BLaER1 treated with 17β-estradiol and CSF1 and Interleukin-3, amounts not matched to agents 10 nM and 100 nM (cell line): ENCODE measurements at regions not wholly inside any gene's neighbourhood (a gene's known extent, or its start where the extent isn't known, plus 50 kb on each side); places are given as distances from the start of the nearest gene placed in this dataset.
A peak's percentile ranks its signal among the peaks of the same experiment; 100 is the strongest.

Experiments
- H3K27ac ChIP-seq, 11 experiments: shearing (Covaris generic); formaldehyde crosslinking; 2 replicates each; pipeline ENCODE4 v1.8.1; 2022
- H3K27me3 ChIP-seq, 11 experiments: shearing (Covaris generic); formaldehyde crosslinking; 2 replicates each; pipeline ENCODE4 v1.8.1; 2022
- H3K36me3 ChIP-seq, 11 experiments: shearing (Covaris generic); formaldehyde crosslinking; 2 replicates each; pipeline ENCODE4 v1.8.1; 2022
- H3K4me1 ChIP-seq, 10 experiments: shearing (Covaris generic); formaldehyde crosslinking; 2 replicates each; pipeline ENCODE4 v1.8.1; 2022
- H3K4me2 ChIP-seq, 11 experiments: shearing (Covaris generic); formaldehyde crosslinking; 2 replicates each; pipeline ENCODE4 v1.8.1; 2022
- H3K4me3 ChIP-seq, 10 experiments: shearing (Covaris generic); formaldehyde crosslinking; 2 replicates each; pipeline ENCODE4 v1.8.1; 2022
- H3K9ac ChIP-seq, 11 experiments: shearing (Covaris generic); formaldehyde crosslinking; 2 replicates each; pipeline ENCODE4 v1.8.1; 2022
- H3K9me3 ChIP-seq, 11 experiments: shearing (Covaris generic); formaldehyde crosslinking; replicated peaks in 1 of 11; 2 replicates each; pipeline ENCODE4 v1.8.1; 2022
- H4K20me1 ChIP-seq, 11 experiments: shearing (Covaris generic); formaldehyde crosslinking; 2 replicates each; pipeline ENCODE4 v1.8.1; 2022
- Cebpa-rat ChIP-seq, 11 experiments: shearing (Covaris generic); IDR thresholded peaks; 2 replicates each; pipeline ENCODE4 v1.8.1; 2022

GRCh38 chrX:150223176-150224015 lies 139.7 kb upstream of the MAMLD1 start:
- no peaks in the 10 kb centered on the region for H3K9me3 ChIP-seq
- no peak overlapping the region for H3K9ac ChIP-seq
- H3K27me3 ChIP-seq: no peaks in the 10 kb centered on the region
- no peaks in the 10 kb centered on the region for H3K36me3 ChIP-seq
- no peak for TF ChIP-seq Cebpa-rat (IDR thresholded peaks at IDR 0.05)
- H3K27ac ChIP-seq: no peak overlapping the region
- no peak overlapping the region for H3K4me3 ChIP-seq
- H3K4me1 ChIP-seq: peaks cover 17 to 82% (median 53%) of the 10 kb centered on the region in 10 experiments
- no peaks in the 10 kb centered on the region for H4K20me1 ChIP-seq
- H3K4me2 ChIP-seq: peak overlapping the region in 5 of 11 experiments; percentile 2 to 75 (median 17); a peak in 1 of 22 replicates

GRCh38 chrX:150224676-150225075 lies 138.4 kb upstream of the MAMLD1 start:
- Histone ChIP-seq H3K36me3 (no peaks in the 10 kb centered on the region), H4K20me1 (no peaks in the 10 kb centered on the region), H3K4me1 (peaks cover 10 to 82% (median 46%) of the 10 kb centered on the region in 10 experiments; a peak in 19 of 20 replicates), H3K27me3 (no peaks in the 10 kb centered on the region), H3K9ac (no peak overlapping the region), H3K4me2 (peak overlapping the region in 8 of 11 experiments; percentile 66 to 86 (median 75); a peak in 14 of 22 replicates), H3K9me3 (peaks cover 0 to 3% (median 0%) of the 10 kb centered on the region in 11 experiments; a peak in 1 of 22 replicates), H3K27ac (no peak overlapping the region), H3K4me3 (no peak overlapping the region)
- no peak for TF ChIP-seq Cebpa-rat (IDR thresholded peaks at IDR 0.05)

GRCh38 chrX:150225266-150225665 lies 137.9 kb upstream of the MAMLD1 start:
- H3K4me3 ChIP-seq: no peak overlapping the region
- H3K27me3 ChIP-seq: no peaks in the 10 kb centered on the region
- H3K9ac ChIP-seq: no peak overlapping the region
- peaks cover 0 to 6% (median 0%) of the 10 kb centered on the region in 11 experiments; a peak in 1 of 22 replicates for H3K9me3 ChIP-seq
- peaks cover 9 to 79% (median 45%) of the 10 kb centered on the region in 10 experiments; a peak in 19 of 20 replicates for H3K4me1 ChIP-seq
- no peaks in the 10 kb centered on the region for H4K20me1 ChIP-seq
- H3K36me3 ChIP-seq: no peaks in the 10 kb centered on the region
- H3K27ac ChIP-seq: no peak overlapping the region
- no peak for TF ChIP-seq Cebpa-rat (IDR thresholded peaks at IDR 0.05)
- peak overlapping the region in 8 of 11 experiments; percentile 66 to 86 (median 75); a peak in 15 of 22 replicates for H3K4me2 ChIP-seq

- Histone ChIP-seq H3K36me3 (no peaks in the 10 kb centered on the region), H4K20me1 (no peaks in the 10 kb centered on the region), H3K4me1 (peaks cover 9 to 76% (median 45%) of the 10 kb centered on the region in 10 experiments; a peak in 19 of 20 replicates), H3K4me3 (no peak overlapping the region), H3K4me2 (peak overlapping the region in 8 of 11 experiments; percentile 66 to 86 (median 75); a peak in 16 of 22 replicates), H3K27ac (no peak overlapping the region), H3K9ac (no peak overlapping the region), H3K9me3 (peaks cover 0 to 6% (median 0%) of the 10 kb centered on the region in 11 experiments; a peak in 1 of 22 replicates), H3K27me3 (no peaks in the 10 kb centered on the region)
- no peak for TF ChIP-seq Cebpa-rat (IDR thresholded peaks at IDR 0.05)
Observed at GRCh38 chrX:150225756-150226155, 137.4 kb upstream of the MAMLD1 start.

- no peak for TF ChIP-seq Cebpa-rat (IDR thresholded peaks at IDR 0.05)
- H3K9me3 ChIP-seq: peaks cover 0 to 6% (median 0%) of the 10 kb centered on the region in 11 experiments; a peak in 1 of 22 replicates
- H3K36me3 ChIP-seq: no peaks in the 10 kb centered on the region
- no peaks in the 10 kb centered on the region for H4K20me1 ChIP-seq
- H3K27me3 ChIP-seq: no peaks in the 10 kb centered on the region
- no peak overlapping the region; a peak in 1 of 20 replicates for H3K4me3 ChIP-seq
- no peak overlapping the region for H3K9ac ChIP-seq
- peak overlapping the region in 2 of 11 experiments; percentile 9 to 48; a peak in 1 of 22 replicates for H3K27ac ChIP-seq
- peaks cover 9 to 70% (median 45%) of the 10 kb centered on the region in 10 experiments; a peak in 19 of 20 replicates for H3K4me1 ChIP-seq
- H3K4me2 ChIP-seq: peak overlapping the region in 9 of 11 experiments; percentile 52 to 86 (median 75); a peak in 16 of 22 replicates
Observed at GRCh38 chrX:150226223-150226965, 136.7 kb upstream of the MAMLD1 start.

GRCh38 chrX:150227321-150227860 lies 135.7 kb upstream of the MAMLD1 start:
- peak overlapping the region; percentile 8 to 86 (median 72) for H3K4me2 ChIP-seq
- H4K20me1 ChIP-seq: no peaks in the 10 kb centered on the region
- H3K27ac ChIP-seq: peak overlapping the region in 6 of 11 experiments; percentile 16 to 50 (median 37); a peak in 9 of 22 replicates
- peak overlapping the region in 2 of 11 experiments; percentile 10 to 16; a peak in 1 of 22 replicates for H3K9ac ChIP-seq
- peak overlapping the region in 1 of 10 experiments; percentile 1; a peak in 3 of 20 replicates for H3K4me3 ChIP-seq
- H3K9me3 ChIP-seq: peaks cover 0 to 6% (median 0%) of the 10 kb centered on the region in 11 experiments; a peak in 1 of 22 replicates
- peaks cover 9 to 65% (median 45%) of the 10 kb centered on the region in 10 experiments; a peak in 19 of 20 replicates for H3K4me1 ChIP-seq
- no peak for TF ChIP-seq Cebpa-rat (IDR thresholded peaks at IDR 0.05)
- no peaks in the 10 kb centered on the region for H3K36me3 ChIP-seq
- no peaks in the 10 kb centered on the region for H3K27me3 ChIP-seq

- Histone ChIP-seq H3K9ac (no peak overlapping the region; a peak in 1 of 22 replicates), H3K4me3 (peak overlapping the region in 1 of 10 experiments; percentile 1; a peak in 2 of 20 replicates), H3K4me1 (peaks cover 9 to 65% (median 45%) of the 10 kb centered on the region in 10 experiments; a peak in 19 of 20 replicates), H3K27ac (peak overlapping the region in 6 of 11 experiments; percentile 16 to 50 (median 37); a peak in 9 of 22 replicates), H3K27me3 (no peaks in the 10 kb centered on the region), H4K20me1 (no peaks in the 10 kb centered on the region), H3K4me2 (peak overlapping the region; percentile 8 to 86 (median 72)), H3K36me3 (no peaks in the 10 kb centered on the region), H3K9me3 (peaks cover 0 to 6% (median 0%) of the 10 kb centered on the region in 11 experiments; a peak in 1 of 22 replicates)
- TF ChIP-seq Cebpa-rat (IDR thresholded peaks at IDR 0.05): no peak
Observed at GRCh38 chrX:150227873-150228410, 135.2 kb upstream of the MAMLD1 start.

- no peak for TF ChIP-seq Cebpa-rat (IDR thresholded peaks at IDR 0.05)
- H4K20me1 ChIP-seq: no peaks in the 10 kb centered on the region
- peaks cover 9 to 64% (median 45%) of the 10 kb centered on the region in 10 experiments; a peak in 19 of 20 replicates for H3K4me1 ChIP-seq
- peaks cover 0 to 6% (median 0%) of the 10 kb centered on the region in 11 experiments; a peak in 1 of 22 replicates for H3K9me3 ChIP-seq
- no peak overlapping the region for H3K4me3 ChIP-seq
- H3K27me3 ChIP-seq: no peaks in the 10 kb centered on the region
- H3K36me3 ChIP-seq: no peaks in the 10 kb centered on the region
- no peak overlapping the region for H3K9ac ChIP-seq
- peak overlapping the region in 8 of 11 experiments; percentile 66 to 86 (median 75); a peak in 15 of 22 replicates for H3K4me2 ChIP-seq
- H3K27ac ChIP-seq: no peak overlapping the region
Observed at GRCh38 chrX:150228431-150228830, 134.7 kb upstream of the MAMLD1 start.
